ENCODE measurements at regions not wholly inside any gene's neighbourhood (a gene's known extent, or its start where the extent isn't known, plus 50 kb on each side); places are given as distances from the start of the nearest gene placed in this dataset.

DNA sequence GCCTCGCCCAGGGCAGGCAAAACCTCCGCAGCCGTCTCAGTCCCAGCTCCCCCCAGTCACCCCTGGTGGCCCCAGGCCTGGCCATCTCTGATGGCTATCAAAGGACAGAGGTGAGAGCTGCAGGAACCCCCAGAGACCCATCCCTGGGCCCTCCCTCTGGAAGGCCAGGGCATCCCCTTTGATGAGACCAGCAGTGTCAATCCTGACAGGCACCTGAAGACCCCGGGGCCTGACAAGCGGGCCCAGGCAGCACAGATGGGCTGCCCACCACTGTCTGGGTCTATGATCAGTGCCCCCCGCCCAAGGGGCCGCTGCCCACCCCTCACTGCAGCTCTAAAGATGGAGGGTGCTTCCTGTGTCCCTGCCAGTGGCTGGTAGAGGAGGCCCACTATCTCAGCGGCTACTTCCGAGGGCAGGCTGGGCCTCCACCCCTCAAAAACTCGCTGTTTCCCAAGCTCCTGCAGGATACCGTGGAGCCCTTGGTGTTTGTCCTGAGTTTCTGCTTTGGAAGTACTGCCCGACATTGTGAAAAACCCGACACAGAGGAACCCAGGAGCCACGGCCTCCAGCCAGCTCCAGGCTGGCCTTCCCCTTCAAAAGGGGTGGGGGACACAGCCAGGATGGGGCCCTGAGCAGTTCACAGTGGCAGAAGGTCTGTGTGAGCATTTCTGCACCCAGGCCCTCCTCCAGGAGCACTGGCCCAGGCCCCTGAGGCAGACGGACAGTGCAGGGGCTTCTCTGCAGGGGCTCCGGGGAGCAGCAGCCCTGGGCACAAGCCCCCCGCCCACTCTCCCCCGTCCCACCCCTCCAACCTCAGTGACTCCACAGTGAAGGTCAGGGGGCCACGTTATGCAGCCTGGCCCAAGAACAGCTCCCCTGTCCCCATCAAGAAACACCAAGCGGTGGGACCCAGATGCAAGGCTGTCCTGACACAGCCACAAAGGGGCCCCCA, 99.2 kb downstream of the PDGFA start:
- Histone ChIP-seq H3K27me3 (no peaks in the 10 kb centered on the region), H3K4me2 (no peak overlapping the region), H3K9me2 (replicated peaks; ENCODE audit: insufficient read depth) (no peaks in the 10 kb centered on the region), H3K79me2 (no peaks in the 10 kb centered on the region), H3K9me3 (ENCODE audit: low read depth) (no peaks in the 10 kb centered on the region), H3K27ac (no peak overlapping the region), H3K4me1 (ENCODE audit: insufficient read depth) (no peaks in the 10 kb centered on the region), H2AFZ (no peak overlapping the region), H3K4me3 (no peak overlapping the region), H4K20me1 (ENCODE audit: insufficient read depth, poor library complexity, severe bottlenecking) (no peaks in the 10 kb centered on the region), H3K36me3 (replicated peaks; ENCODE audit: insufficient read depth, low read depth) (no peaks in the 10 kb centered on the region)
- TF ChIP-seq CTCF (IDR thresholded peaks at IDR 0.05; ENCODE audit: poor library complexity) (no peak), EZH2phosphoT487 (IDR thresholded peaks at IDR 0.05; ENCODE audit: low read depth, severe bottlenecking, unreplicated experiment) (no peak), EZH2 (IDR thresholded peaks at IDR 0.05; ENCODE audit: borderline replicate concordance) (no peak)
- whole genome bisulfite sequencing (ENCODE audit: low lambda C conversion rate, missing lambda C conversion rate) = 88% methylated on average over 18 of the region's 20 CpGs
- DNase-seq (ENCODE audit: low spot score) = no peak

GRCh38 chr7:421136-421991, 98.3 kb downstream of the PDGFA start:
- H3K27me3 ChIP-seq = no peaks in the 10 kb centered on the region
- DNase-seq (ENCODE audit: low spot score) = no peak
- H3K27ac ChIP-seq = no peak overlapping the region
- no peaks in the 10 kb centered on the region for H4K20me1 ChIP-seq (ENCODE audit: insufficient read depth, poor library complexity, severe bottlenecking)
- H3K9me2 ChIP-seq (replicated peaks; ENCODE audit: insufficient read depth) = no peaks in the 10 kb centered on the region
- H3K4me1 ChIP-seq (ENCODE audit: insufficient read depth) = no peaks in the 10 kb centered on the region
- H3K9me3 ChIP-seq (ENCODE audit: low read depth) = no peaks in the 10 kb centered on the region
- TF ChIP-seq EZH2 (IDR thresholded peaks at IDR 0.05; ENCODE audit: borderline replicate concordance) (no peak), CTCF (IDR thresholded peaks at IDR 0.05; ENCODE audit: poor library complexity) (no peak), EZH2phosphoT487 (IDR thresholded peaks at IDR 0.05; ENCODE audit: low read depth, severe bottlenecking, unreplicated experiment) (no peak)
- no peak overlapping the region for H2AFZ ChIP-seq
- H3K36me3 ChIP-seq (replicated peaks; ENCODE audit: insufficient read depth, low read depth) = no peaks in the 10 kb centered on the region
- H3K79me2 ChIP-seq = no peaks in the 10 kb centered on the region
- H3K4me3 ChIP-seq = no peak overlapping the region
- no peak overlapping the region for H3K4me2 ChIP-seq
- WGBS (ENCODE audit: low lambda C conversion rate, missing lambda C conversion rate) = 74% methylated on average over 51 of the region's 57 CpGs

- Histone ChIP-seq H3K4me3 (no peak overlapping the region), H3K4me1 (ENCODE audit: insufficient read depth) (no peaks in the 10 kb centered on the region), H3K36me3 (replicated peaks; ENCODE audit: insufficient read depth, low read depth) (no peaks in the 10 kb centered on the region), H3K79me2 (no peaks in the 10 kb centered on the region), H3K9me3 (ENCODE audit: low read depth) (no peaks in the 10 kb centered on the region), H3K27me3 (no peaks in the 10 kb centered on the region), H4K20me1 (ENCODE audit: insufficient read depth, poor library complexity, severe bottlenecking) (no peaks in the 10 kb centered on the region), H3K9me2 (replicated peaks; ENCODE audit: insufficient read depth) (no peaks in the 10 kb centered on the region), H2AFZ (no peak overlapping the region), H3K4me2 (no peak overlapping the region), H3K27ac (no peak overlapping the region)
- no peak for DNase-seq (ENCODE audit: low spot score)
- WGBS (ENCODE audit: low lambda C conversion rate, missing lambda C conversion rate) = 90% methylated on average over 28 of the region's 33 CpGs
- TF ChIP-seq EZH2phosphoT487 (IDR thresholded peaks at IDR 0.05; ENCODE audit: low read depth, severe bottlenecking, unreplicated experiment) (no peak), EZH2 (IDR thresholded peaks at IDR 0.05; ENCODE audit: borderline replicate concordance) (no peak), CTCF (IDR thresholded peaks at IDR 0.05; ENCODE audit: poor library complexity) (no peak)
Measured at GRCh38 chr7:422191-422885, 97.3 kb downstream of the PDGFA start.

All from hepatocyte (in vitro differentiated cells).